ENCODE measurements at regions not wholly inside any gene's neighbourhood (a gene's known extent, or its start where the extent isn't known, plus 50 kb on each side); places are given as distances from the start of the nearest gene placed in this dataset.

- H4K8ac ChIP-seq (ENCODE audit: extremely low read depth, insufficient read depth, low read length) = no peak overlapping the region
- H3K23ac ChIP-seq (ENCODE audit: insufficient read length) = no peak overlapping the region
- H3K9ac ChIP-seq (replicated peaks in 1 of 4; ENCODE audit: extremely low read depth in 1 of 4, low read depth in 3 of 4, low read length in 3 of 4) = no peak overlapping the region
- H3K27me3 ChIP-seq (replicated peaks in 1 of 4; ENCODE audit: control insufficient read depth in 3 of 4, extremely low read depth in 1 of 4, insufficient read depth in 3 of 4, low read length in 3 of 4) = no peaks in the 10 kb centered on the region
- H3K4me3 ChIP-seq (ENCODE audit: extremely low read depth in 1 of 4, insufficient read depth in 2 of 4, low read depth in 3 of 4, low read length in 4 of 4) = no peak overlapping the region
- ChIA-PET CTCF (ENCODE audit: partially characterized antibody) (interaction anchor here (0.6 to 1.6 kb wide), 3 partner anchors 10 to 66 kb away, joined by 3 to 4 read pairs (median 4); no protein-coding TSS in a partner anchor), POLR2A (ENCODE audit: partially characterized antibody) (no interaction called here)
- peaks cover 2 to 19% (median 7%) of the 10 kb centered on the region in 4 experiments; a peak in 6 of 7 replicates for H3K4me1 ChIP-seq (replicated peaks in 1 of 4; ENCODE audit: control insufficient read depth in 3 of 4, insufficient read depth in 4 of 4, low read length in 3 of 4)
- no peaks in the 10 kb centered on the region for H3K79me1 ChIP-seq (ENCODE audit: low read depth, low read length)
- H3K9me3 ChIP-seq (ENCODE audit: insufficient read depth in 2 of 2, low read depth in 1 of 2, low read length in 1 of 2) = no peaks in the 10 kb centered on the region
- peak in 1 of 2 experiments; percentile 39 for DNase-seq (ENCODE audit: low read depth in 1 of 2, low spot score in 2 of 2)
- 0 out of 2 replicates have a peak overlapping the region, but pooled peaks have one; percentile 3 for H3K18ac ChIP-seq (ENCODE audit: extremely low read depth, low read length)
- H2BK120ac ChIP-seq (replicated peaks; ENCODE audit: low read depth, low read length) = no peak overlapping the region
- H2AK5ac ChIP-seq (ENCODE audit: low read depth, low read length) = no peak overlapping the region
- TF ChIP-seq HDAC2 (IDR thresholded peaks at IDR 0.05; ENCODE audit: borderline replicate concordance in 1 of 2, low read depth in 2 of 2, low read length in 2 of 2) = no peak
- peak; percentile 26; the same call in 1 of the 2 replicates for TF ChIP-seq SRF (IDR thresholded peaks at IDR 0.05; ENCODE audit: low read depth, low read length)
- H3K36me3 ChIP-seq (ENCODE audit: control insufficient read depth in 2 of 4, insufficient read depth in 4 of 4, low read length in 3 of 4) = no peaks in the 10 kb centered on the region
- peak overlapping the region; percentile 40; the same call in 1 of the 2 replicates for H2AFZ ChIP-seq (ENCODE audit: low read length)
- no peak overlapping the region for H2BK5ac ChIP-seq (ENCODE audit: low read depth, low read length)
- no peaks in the 10 kb centered on the region for H3K23me2 ChIP-seq (ENCODE audit: low read depth, low read length)
- H3K14ac ChIP-seq (ENCODE audit: insufficient read length) = no peak overlapping the region
- 0 out of 2 replicates have a peak overlapping the region, but pooled peaks have one; percentile 61 for H2BK15ac ChIP-seq (ENCODE audit: low read length)
- H2BK20ac ChIP-seq (ENCODE audit: low read length) = no peak overlapping the region
- H3K79me2 ChIP-seq (ENCODE audit: control insufficient read depth in 1 of 2, insufficient read depth in 2 of 2, low read length in 2 of 2) = no peaks in the 10 kb centered on the region
- no peak overlapping the region for H3K56ac ChIP-seq (replicated peaks; ENCODE audit: insufficient read length, low read depth, low read length)
- no peak overlapping the region for H4K5ac ChIP-seq (ENCODE audit: insufficient read length, low read depth, low read length)
- 89% methylated on average over 7 of the region's 7 CpGs; no CpG with 5 or more reads in 1 of the 2 experiments for WGBS, 2 experiments (ENCODE audit: extremely low coverage in 1 of 2, insufficient coverage in 1 of 2, insufficient read length in 1 of 2, insufficient replicate concordance in 2 of 2, low coverage in 1 of 2, low lambda C conversion rate in 2 of 2, missing lambda C conversion rate in 1 of 2)
- H4K20me1 ChIP-seq (replicated peaks in 1 of 2; ENCODE audit: control insufficient read depth in 1 of 2, insufficient read depth in 2 of 2, low read length in 2 of 2) = no peaks in the 10 kb centered on the region
- H4K91ac ChIP-seq (replicated peaks; ENCODE audit: insufficient read length, low read length) = no peak overlapping the region
- no peak for FAIRE-seq
- no peak overlapping the region for H3K4ac ChIP-seq (replicated peaks; ENCODE audit: insufficient read length, low read depth, low read length)
- no peak overlapping the region for H3K4me2 ChIP-seq (ENCODE audit: insufficient read depth in 1 of 2, low read depth in 2 of 2, low read length in 2 of 2)
- no peak overlapping the region; the same call in 1 of the 2 replicates for H2BK12ac ChIP-seq (ENCODE audit: low read depth, low read length)
- H3K27ac ChIP-seq (ENCODE audit: low read depth, low read length) = no peak overlapping the region
Observed at GRCh38 chr1:91099746-91100621, 78.1 kb upstream of the ZNF644 start.

Data from H1 (cell line).